Activated CD8-positive, alpha-beta memory T cell treated with anti-CD3 and anti-CD28 coated beads, Interleukin-2, amount 50 U/mL, for 48 hours (primary cell): ENCODE measurements at regions not wholly inside any gene's neighbourhood (a gene's known extent, or its start where the extent isn't known, plus 50 kb on each side); places are given as distances from the start of the nearest gene placed in this dataset.
"Not testable (repeated sequence)": the region's sequence is repeated elsewhere in the genome, so short reads cannot be mapped to it uniquely, and the experiment has no call there.

Experiments used
- DNase-seq: peaks from one replicate; pipeline ENCODE4 v3.0.0-alpha.2; 2020

DNA sequence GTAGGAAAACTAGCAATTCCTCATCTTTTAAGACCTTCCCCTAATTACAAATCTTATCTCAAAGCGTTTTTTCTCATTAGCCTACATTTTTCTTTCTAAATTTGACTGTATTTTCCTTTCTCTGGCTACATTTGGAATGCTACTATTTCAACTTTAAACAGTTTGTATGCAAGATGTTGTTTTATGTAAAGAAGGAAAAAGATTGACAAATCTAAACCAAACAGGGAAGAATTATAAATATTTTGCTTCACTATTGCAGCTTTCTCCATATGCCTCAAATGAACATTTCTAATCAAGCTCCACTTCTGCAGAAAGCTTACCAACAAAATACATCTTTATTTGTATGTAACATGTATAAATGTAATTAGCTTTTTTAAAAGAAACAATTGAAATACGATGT is 156.2 kb downstream of the MZT1 start:
- DNase-seq = no peak

DNA sequence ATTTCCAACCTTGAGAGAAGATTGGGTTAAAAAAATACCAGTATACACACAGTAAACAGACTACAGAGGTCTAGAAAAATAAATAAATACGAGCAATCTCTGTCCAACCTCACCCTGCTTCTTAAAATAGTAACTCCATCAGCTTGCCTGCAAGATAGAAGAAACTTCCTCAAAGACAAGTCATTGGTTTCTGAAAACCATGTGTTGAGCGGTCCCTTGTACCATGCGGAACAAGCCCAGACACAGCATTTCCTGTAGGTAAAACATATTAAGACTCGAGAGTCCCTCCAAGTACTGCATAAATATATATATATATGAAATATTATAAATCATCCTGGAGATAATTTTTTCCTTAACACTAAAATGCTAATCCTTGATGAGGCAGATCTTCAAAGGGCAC is 157.4 kb downstream of the MZT1 start:
- no peak for DNase-seq

DNA sequence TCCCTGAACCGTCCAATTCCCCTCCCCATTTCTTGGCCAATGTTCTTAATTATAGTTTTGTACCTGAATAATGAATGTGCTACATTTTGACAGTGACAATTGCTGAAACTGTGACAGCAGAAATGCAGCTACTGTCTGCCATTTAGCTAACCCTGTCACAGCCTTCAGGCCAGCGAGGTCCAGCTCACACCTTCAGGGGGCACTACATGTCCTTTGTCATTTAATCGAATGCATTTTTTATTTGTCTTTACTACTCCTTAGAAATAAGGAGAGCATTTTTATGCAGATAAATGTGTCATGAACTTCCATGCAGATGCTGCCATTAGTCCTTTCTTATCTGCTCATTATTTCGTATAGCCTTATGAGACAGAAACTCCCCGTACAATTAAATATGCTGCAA is 159.9 kb downstream of the MZT1 start:
- no peak for DNase-seq

DNA sequence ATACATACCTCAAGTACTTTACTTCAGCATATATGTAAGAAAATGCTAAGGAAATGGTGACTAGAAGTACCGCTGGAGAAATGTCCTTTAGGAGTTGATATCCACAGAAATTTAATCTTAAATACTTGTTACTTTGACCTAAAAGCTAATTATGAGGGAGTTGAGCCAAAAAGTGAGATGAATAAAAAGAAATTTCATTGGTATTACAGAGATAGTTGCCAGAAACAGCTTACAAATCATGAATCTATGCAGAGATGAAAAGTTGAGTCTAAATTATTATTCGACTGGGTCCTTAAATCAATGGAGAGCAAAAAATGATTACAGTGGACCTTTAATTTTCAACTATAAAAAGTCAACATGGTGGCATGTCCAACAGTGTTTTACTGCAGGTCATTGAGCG is 160.9 kb downstream of the MZT1 start:
- no peak for DNase-seq

DNA sequence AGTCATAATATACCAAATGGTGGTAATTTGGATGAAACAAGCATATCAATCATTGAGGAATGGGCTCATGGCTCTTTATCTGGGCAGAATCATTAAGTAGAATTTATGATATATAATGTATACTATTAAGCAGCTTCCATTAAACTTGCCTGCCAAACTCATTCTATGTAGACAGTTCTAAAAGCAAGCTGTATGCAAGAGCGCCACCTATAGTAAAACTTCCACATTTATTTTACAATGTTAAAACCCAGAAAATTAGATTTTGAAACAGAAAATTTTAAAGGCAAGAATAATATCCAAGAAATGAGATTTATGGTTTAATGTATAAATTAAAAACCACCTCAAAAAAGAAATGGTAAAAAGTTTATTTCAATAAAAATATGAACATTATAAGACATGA is 161.5 kb downstream of the MZT1 start:
- DNase-seq = no peak

- no peak for DNase-seq
Measured at GRCh38 chr13:72562686-72563085, 164.7 kb downstream of the MZT1 start.

DNA sequence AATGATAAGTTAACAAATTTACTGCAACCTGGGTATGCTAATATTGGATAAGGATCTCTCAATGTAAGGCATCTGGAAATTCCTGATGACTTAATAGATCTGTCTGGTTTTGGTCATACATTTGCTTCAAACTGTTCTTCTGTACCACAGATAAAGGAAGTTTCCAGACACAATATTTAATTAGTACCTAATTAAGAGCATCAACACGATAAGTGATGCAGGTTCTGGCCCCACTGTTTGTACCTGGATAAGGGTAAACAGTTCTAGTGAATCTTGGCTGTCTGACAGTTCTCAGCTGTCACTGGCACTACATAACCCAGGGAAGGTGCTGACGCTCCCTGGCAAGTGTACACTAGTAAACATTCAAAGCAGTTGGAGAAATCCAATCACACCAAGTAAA is 165.6 kb downstream of the MZT1 start:
- no peak for DNase-seq

- DNase-seq = no peak
Measured at GRCh38 chr13:72559716-72560115, 167.7 kb downstream of the MZT1 start.

- DNase-seq = no peak
Measured at GRCh38 chr13:72556945-72557344, 170.5 kb downstream of the MZT1 start.

GRCh38 chr13:72555601-72556000 is 171.8 kb downstream of the MZT1 start:
- DNase-seq = no peak

DNA sequence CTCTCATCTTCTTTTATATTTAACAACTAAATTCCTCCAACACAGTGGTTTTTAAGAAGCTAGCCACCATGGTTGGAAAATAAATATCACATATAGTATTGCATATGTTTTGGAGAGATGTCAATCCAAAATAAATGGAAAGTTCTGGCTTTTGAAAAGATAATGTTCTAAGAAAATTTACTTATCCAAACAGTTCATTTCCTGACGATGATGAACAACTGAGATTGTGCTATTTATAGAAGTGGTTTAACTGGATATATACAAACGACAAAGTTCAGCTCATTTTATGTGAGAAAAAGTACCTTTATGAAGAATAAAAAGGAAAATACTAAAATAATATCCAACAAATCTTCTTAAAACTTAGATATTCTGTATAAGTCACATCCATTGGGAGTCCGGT is 174.7 kb downstream of the MZT1 start:
- DNase-seq = no peak

DNA sequence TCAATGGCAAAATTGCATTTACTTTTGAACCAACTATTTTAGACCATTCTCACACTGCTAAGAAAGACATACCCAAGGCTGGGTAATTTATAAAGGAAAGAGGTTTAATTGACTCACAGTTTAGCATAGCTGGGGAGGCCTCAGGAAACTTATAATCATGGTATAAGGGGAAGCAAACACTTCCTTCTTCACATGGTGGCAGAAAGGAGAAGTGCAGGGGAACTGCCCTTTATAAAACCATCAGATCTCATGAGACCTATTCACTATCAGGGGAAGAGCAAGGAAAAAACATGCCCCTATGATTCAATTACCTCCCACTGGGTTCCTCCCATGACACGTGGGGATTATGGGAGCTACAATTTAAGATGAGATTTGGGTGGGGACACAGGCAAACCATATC is 181.5 kb downstream of the MZT1 start:
- DNase-seq = not testable (repeated sequence)

- DNase-seq = no peak
Measured at GRCh38 chr13:72545030-72545719, 182.3 kb downstream of the MZT1 start.

DNA sequence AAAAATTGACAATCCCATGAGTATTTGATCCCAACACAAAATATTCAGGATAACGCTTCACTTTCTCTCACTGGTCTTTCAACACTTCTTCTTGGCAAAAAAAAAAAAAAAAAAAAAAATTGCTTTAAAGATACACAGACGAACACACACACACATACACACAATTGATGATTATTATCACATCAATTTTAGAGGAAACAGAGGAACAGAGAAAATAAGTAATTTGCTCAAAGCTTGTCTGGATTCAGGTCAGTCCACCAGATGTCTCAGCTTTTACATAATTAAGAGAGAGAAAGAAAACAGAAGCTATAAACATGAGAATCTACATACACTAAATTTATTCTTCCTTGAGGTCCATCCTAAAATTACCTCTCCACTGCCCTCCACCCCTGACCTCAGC is 183.4 kb downstream of the MZT1 start:
- DNase-seq = no peak

GRCh38 chr13:72542241-72542640 is 185.2 kb downstream of the MZT1 start:
- no peak for DNase-seq

DNA sequence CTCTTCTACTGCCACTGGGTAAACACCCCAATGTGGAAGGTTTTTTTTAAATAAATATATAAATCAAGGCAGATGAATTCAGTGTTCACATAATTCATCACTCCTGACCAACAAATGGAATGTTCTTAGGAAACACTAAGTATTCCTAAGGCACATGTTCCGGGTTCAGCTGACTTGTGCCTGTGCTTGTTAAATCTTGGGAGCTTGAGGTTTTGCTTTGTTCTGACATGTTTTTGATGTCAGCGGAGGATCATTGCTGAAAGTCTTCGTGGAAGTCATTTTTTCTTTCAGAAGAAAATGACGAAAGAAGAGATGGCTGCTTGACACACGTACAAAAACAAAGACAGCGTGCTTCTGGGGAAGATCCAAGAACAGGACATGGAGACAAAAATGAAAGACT is 185.8 kb downstream of the MZT1 start:
- no peak for DNase-seq

DNA sequence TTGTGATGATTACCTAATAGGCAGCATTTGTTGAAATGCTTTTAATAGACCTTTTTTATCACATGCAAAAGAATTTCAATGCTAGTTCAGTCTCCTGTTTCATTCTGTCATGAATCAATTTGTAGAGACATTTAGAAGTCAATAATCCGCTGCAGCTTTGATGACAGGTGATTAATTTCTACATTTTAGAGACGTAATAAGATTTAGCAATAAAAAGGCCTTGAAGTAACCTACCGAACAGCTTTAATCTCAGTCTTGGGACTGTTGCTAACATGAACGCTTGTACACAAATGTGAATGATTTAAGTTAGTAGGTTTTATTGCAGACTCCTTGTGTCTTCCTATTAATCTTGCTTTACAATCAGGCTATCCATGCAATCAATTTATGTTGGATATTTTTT is 186.5 kb downstream of the MZT1 start:
- no peak for DNase-seq

DNA sequence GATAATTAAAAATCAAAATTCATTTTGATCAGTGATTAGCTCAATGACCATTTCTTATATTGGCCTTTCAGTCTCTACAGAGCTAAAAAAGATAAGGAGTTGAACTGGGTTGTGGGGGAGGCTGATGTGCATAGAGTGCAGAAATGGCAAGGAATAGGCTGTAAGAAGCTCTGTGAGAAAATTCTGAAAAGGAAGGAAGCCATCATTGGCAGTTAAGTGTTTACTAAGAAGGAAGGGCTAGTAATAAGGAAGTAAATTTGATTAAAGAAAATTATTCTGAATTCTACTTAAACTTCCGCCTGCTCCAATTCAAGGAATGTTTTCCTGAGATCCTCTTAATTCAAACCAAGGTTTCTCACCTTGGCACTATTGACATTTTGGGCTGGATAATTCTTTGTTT is 187.5 kb downstream of the MZT1 start:
- no peak for DNase-seq

DNA sequence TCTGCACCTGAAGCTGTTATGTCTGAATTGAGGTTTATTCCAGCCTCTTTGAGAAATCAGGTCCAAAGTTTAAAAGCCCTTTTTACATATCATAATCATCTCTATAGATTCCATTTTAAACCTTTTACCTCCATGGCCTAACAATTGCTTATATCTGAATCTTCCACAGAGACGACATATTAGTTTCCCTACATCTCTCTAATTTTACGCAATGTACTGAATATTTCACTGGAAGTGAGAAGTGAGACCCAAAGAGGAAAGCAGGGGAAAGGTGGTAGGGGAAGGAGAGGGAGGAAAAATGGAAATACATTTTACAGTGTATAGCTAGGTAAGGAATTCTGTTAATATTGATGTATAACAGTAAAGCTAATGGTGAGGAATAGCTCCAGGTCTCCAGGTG is 189.6 kb downstream of the MZT1 start:
- no peak for DNase-seq

GRCh38 chr13:72537395-72537780 is 190.0 kb downstream of the MZT1 start:
- no peak for DNase-seq

DNA sequence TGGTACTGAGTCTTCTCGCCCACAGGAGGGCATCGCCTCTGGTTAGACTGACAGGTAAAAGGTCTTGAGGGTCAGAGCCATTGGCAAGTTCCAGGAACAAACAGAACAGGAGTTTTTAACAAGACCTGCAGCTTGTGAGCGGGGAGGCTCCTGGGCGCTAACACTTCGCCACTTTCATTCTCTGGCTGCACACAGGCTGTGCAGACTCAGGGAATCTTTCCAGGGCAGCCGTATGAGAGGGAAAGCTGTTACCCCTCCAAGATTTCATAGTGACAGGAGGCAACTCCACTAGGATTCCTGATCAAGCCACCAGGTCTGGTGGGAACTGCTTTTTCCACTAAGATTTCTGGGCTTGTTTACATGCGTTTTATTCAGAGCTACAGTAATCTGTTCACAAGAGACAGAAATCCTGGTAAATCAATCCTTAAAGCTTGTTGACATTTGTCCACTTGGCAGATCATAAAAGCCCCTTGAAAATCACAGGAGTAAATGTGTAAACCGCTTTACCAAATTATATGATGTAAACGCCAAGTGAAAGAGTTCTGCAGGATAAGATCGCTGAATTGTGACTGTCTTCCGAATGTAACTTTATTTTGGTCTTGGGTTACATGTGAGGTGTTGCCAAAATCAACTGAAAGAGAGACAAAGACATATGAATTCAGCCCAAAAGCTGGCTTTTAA is 190.6 kb downstream of the MZT1 start:
- no peak for DNase-seq

GRCh38 chr13:72534951-72535640 is 192.3 kb downstream of the MZT1 start:
- no peak for DNase-seq

DNA sequence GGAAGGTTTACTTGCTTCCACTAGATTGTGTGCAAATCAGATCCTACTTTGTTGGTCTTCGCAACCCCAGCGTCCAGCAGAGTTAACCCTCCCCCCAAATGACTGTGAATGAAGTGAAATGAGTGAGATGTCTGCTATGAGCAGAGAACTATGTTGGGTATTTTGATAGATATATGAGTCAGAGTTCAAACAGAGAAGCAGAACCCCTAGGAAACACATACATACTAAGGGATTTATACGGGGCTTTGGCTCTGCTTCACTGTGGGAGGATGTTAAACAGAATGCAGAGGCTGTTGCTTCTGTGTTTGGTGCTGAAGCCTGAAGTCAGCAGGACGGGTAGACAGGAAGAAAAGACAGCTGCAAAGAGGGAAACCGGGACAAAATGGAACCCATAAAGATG is 197.0 kb downstream of the MZT1 start:
- DNase-seq = no peak

GRCh38 chr13:72527333-72527732 is 200.1 kb downstream of the MZT1 start:
- DNase-seq = no peak
